WTC11 (cell line): ENCODE measurements at regions not wholly inside any gene's neighbourhood (a gene's known extent, or its start where the extent isn't known, plus 50 kb on each side); places are given as distances from the start of the nearest gene placed in this dataset.

ENCODE experiments used
- ATAC-seq: fragments of 200-7000 bp; cut with Tn5 transposase; 2 replicates; pipeline ENCODE4 v1.10.0; 2021; ENCODE audit warnings: mild to moderate bottlenecking, moderate library complexity
- CTCF ChIA-PET: fragments of 300-600 bp; sonication (Branson Sonifier 250); formaldehyde crosslinking; loops from one replicate; lab custom pipeline; 2021; ENCODE audit warnings: antibody characterized with exemption; lab: Charles Lee
- POLR2A ChIA-PET: fragments of 350-600 bp; sonication (Branson Sonifier 250); formaldehyde crosslinking; loops from one replicate; lab custom pipeline; 2021; ENCODE audit warnings: antibody characterized with exemption; lab: Charles Lee
- DNase-seq: peaks from one replicate; pipeline ENCODE4 v3.0.0; 2021; ENCODE audit warnings: low spot score
- H3K27ac Mint-ChIP-seq: 2 replicates; pipeline ENCODE4 v1.8.0; 2021; ENCODE audit warnings: mixed read lengths
- H3K27me3 Mint-ChIP-seq: 2 replicates; pipeline ENCODE4 v1.8.0; 2021; ENCODE audit warnings: low read depth, mild to moderate bottlenecking, moderate library complexity, mixed read lengths
- H3K36me3 Mint-ChIP-seq: 2 replicates; pipeline ENCODE4 v1.8.0; 2021; ENCODE audit warnings: mixed read lengths
- H3K4me1 Mint-ChIP-seq: 2 replicates; pipeline ENCODE4 v1.8.0; 2022; ENCODE audit warnings: mixed read lengths
- H3K4me3 Mint-ChIP-seq: 2 replicates; pipeline ENCODE4 v1.8.0; 2021; ENCODE audit warnings: mild to moderate bottlenecking, moderate library complexity, mixed read lengths
- H3K9me3 Mint-ChIP-seq: 2 replicates; pipeline ENCODE4 v1.8.0; 2021; ENCODE audit warnings: mixed read lengths
- AFF4 ChIP-seq: sonication (generic); formaldehyde crosslinking; IDR thresholded peaks from 2 replicates; pipeline ENCODE4 v1.8.1; 2023; ENCODE audit warnings: mild to moderate bottlenecking, missing genetic modification reagents, borderline replicate concordance
- CTCF ChIP-seq: fragments of 200-600 bp; IDR thresholded peaks from 2 replicates; pipeline ENCODE4 v1.8.0; 2022; ENCODE audit warnings: antibody characterized with exemption
- E2F1 ChIP-seq: sonication (generic); formaldehyde crosslinking; IDR thresholded peaks from 2 replicates; pipeline ENCODE4 v1.8.0; 2022; ENCODE audit warnings: mild to moderate bottlenecking, missing genetic modification reagents
- IRF2 ChIP-seq: sonication (generic); formaldehyde crosslinking; IDR thresholded peaks from 2 replicates; pipeline ENCODE4 v1.8.0; 2022; ENCODE audit warnings: low read depth, missing genetic modification reagents, borderline replicate concordance
- KAT7 ChIP-seq: sonication (generic); formaldehyde crosslinking; IDR thresholded peaks from 2 replicates; pipeline ENCODE4 v1.8.1; 2023; ENCODE audit warnings: missing genetic modification reagents, mild to moderate bottlenecking, borderline replicate concordance
- NR1H2 ChIP-seq: sonication (generic); formaldehyde crosslinking; IDR thresholded peaks from 2 replicates; pipeline ENCODE4 v1.9.0; 2021; ENCODE audit warnings: mild to moderate bottlenecking, moderate library complexity, missing genetic modification reagents
- NR2C2 ChIP-seq: sonication (generic); formaldehyde crosslinking; IDR thresholded peaks from 2 replicates; pipeline ENCODE4 v1.8.0; 2022; ENCODE audit warnings: mild to moderate bottlenecking, missing genetic modification reagents
- PRDM15 ChIP-seq: sonication (generic); formaldehyde crosslinking; IDR thresholded peaks from 2 replicates; pipeline ENCODE4 v1.8.0; 2022; ENCODE audit warnings: missing genetic modification reagents
- SOX15 ChIP-seq: fragments of 250-450 bp; sonication (Bioruptor Pico); IDR thresholded peaks from 2 replicates; pipeline ENCODE4 v1.9.0; 2021; ENCODE audit warnings: mild to moderate bottlenecking
- STAT6 ChIP-seq: sonication (generic); formaldehyde crosslinking; conservative IDR thresholded peaks from 2 replicates; pipeline ENCODE4 v1.8.1; 2023; ENCODE audit warnings: mild to moderate bottlenecking, low read depth, missing genetic modification reagents, moderate library complexity
- TP53 ChIP-seq: sonication (generic); formaldehyde crosslinking; IDR thresholded peaks from 2 replicates; pipeline ENCODE4 v1.8.1; 2023; ENCODE audit warnings: mild to moderate bottlenecking, missing genetic modification reagents
- ZNF138 ChIP-seq: sonication (generic); formaldehyde crosslinking; conservative IDR thresholded peaks from 2 replicates; pipeline ENCODE4 v1.8.1; 2022; ENCODE audit warnings: mild to moderate bottlenecking, moderate library complexity, missing genetic modification reagents
- ZNF232 ChIP-seq: sonication (generic); formaldehyde crosslinking; IDR thresholded peaks from 2 replicates; pipeline ENCODE4 v1.8.0; 2022; ENCODE audit warnings: mild to moderate bottlenecking, missing genetic modification reagents
- ZNF317 ChIP-seq: sonication (generic); formaldehyde crosslinking; IDR thresholded peaks from 2 replicates; pipeline ENCODE4 v1.8.1; 2023; ENCODE audit warnings: low read depth, mild to moderate bottlenecking, moderate library complexity, missing genetic modification reagents, borderline replicate concordance
- ZNF532 ChIP-seq: fragments of 250-450 bp; sonication (Bioruptor Pico); IDR thresholded peaks from 2 replicates; pipeline ENCODE4 v1.9.0; 2021; ENCODE audit warnings: mild to moderate bottlenecking, borderline replicate concordance

- TF ChIP-seq AFF4 (CRISPR knock-in tag) (no peak), NR2C2 (CRISPR knock-in tag) (no peak), PRDM15 (no peak), CTCF (no peak), E2F1 (CRISPR knock-in tag) (no peak), STAT6 (CRISPR knock-in tag) (no peak), KAT7 (CRISPR knock-in tag) (no peak), IRF2 (CRISPR knock-in tag) (no peak), ZNF317 (no peak), TP53 (CRISPR knock-in tag) (no peak)
These were observed 109.3 kb downstream of the THBS2 start (continued) for GRCh38 chr6:169144356-169144755.

GRCh38 chr6:169142538-169142844, 111.2 kb downstream of the THBS2 start:
- no peaks in the 10 kb centered on the region for H3K4me1 Mint-ChIP-seq
- DNase-seq, result no peak
- H3K27me3 Mint-ChIP-seq, result no peaks in the 10 kb centered on the region
- no peaks in the 10 kb centered on the region for H3K36me3 Mint-ChIP-seq
- CTCF ChIA-PET, result no interaction called here
- no peak overlapping the region for H3K27ac Mint-ChIP-seq
- no peak overlapping the region for H3K4me3 Mint-ChIP-seq
- no peak for TF ChIP-seq ZNF532 (CRISPR knock-in tag)
- no peak for TF ChIP-seq NR1H2 (CRISPR knock-in tag)
- TF ChIP-seq SOX15 (CRISPR knock-in tag), result no peak
- TF ChIP-seq ZNF138 (CRISPR knock-in tag), result no peak
- TF ChIP-seq ZNF232, result no peak
- no peak for TF ChIP-seq STAT6 (CRISPR knock-in tag)
- TF ChIP-seq, all 79 proteins: peak for 0
- ATAC-seq, result no peak
- POLR2A ChIA-PET, result no interaction called here
- peaks cover 26% of the 10 kb centered on the region for H3K9me3 Mint-ChIP-seq
